Astrocyte (in vitro differentiated cells and primary cell): ENCODE measurements at regions not wholly inside any gene's neighbourhood (a gene's known extent, or its start where the extent isn't known, plus 50 kb on each side); places are given as distances from the start of the nearest gene placed in this dataset.

Experiments
- DNase-seq: peaks from one replicate; pipeline ENCODE4 v3.0.0-alpha.2; 2010; ENCODE audit warnings: low read depth
- FAIRE-seq: peaks from 2 replicates; lab custom pipeline; 2011; peaks lifted over from hg19 to GRCh38; lab: Jason Lieb, UNC
- H2AFZ ChIP-seq: 2 replicates; pipeline ENCODE4 v1.6.0; 2012; ENCODE audit warnings: low read depth, low read length, inconsistent platforms
- H3K27ac ChIP-seq: 2 replicates; pipeline ENCODE4 v1.5.1; 2011; ENCODE audit warnings: low read depth, low read length, inconsistent platforms
- H3K27me3 ChIP-seq: 2 replicates; pipeline ENCODE4 v1.6.0; 2011; ENCODE audit warnings: low read length, inconsistent platforms; ENCODE audit not compliant: insufficient read depth
- H3K36me3 ChIP-seq: 2 replicates; pipeline ENCODE4 v1.5.1; 2011; ENCODE audit warnings: low read length, inconsistent platforms; ENCODE audit not compliant: insufficient read depth
- H3K4me1 ChIP-seq: 2 replicates; pipeline ENCODE4 v1.5.1; 2011; ENCODE audit warnings: low read length, inconsistent platforms; ENCODE audit not compliant: insufficient read depth
- H3K4me2 ChIP-seq: 2 replicates; pipeline ENCODE4 v1.6.0; 2012; ENCODE audit warnings: low read length, inconsistent platforms
- H3K4me3 ChIP-seq: 2 replicates; pipeline ENCODE4 v1.5.1; 2011; ENCODE audit warnings: low read depth, mild to moderate bottlenecking, low read length, inconsistent platforms; ENCODE audit not compliant: insufficient read depth
- H3K79me2 ChIP-seq: 2 replicates; pipeline ENCODE4 v1.6.0; 2012; ENCODE audit warnings: mild to moderate bottlenecking, low read length, inconsistent platforms; ENCODE audit not compliant: insufficient read depth
- H3K9ac ChIP-seq: 2 replicates; pipeline ENCODE4 v1.6.0; 2012; ENCODE audit warnings: mild to moderate bottlenecking, low read length, inconsistent platforms
- H3K9me3 ChIP-seq: 2 replicates; pipeline ENCODE4 v1.5.1; 2012; ENCODE audit warnings: low read depth, mild to moderate bottlenecking, low read length, inconsistent platforms; ENCODE audit not compliant: insufficient read depth
- H4K20me1 ChIP-seq: 2 replicates; pipeline ENCODE4 v1.6.0; 2012; ENCODE audit warnings: low read length, inconsistent platforms; ENCODE audit not compliant: insufficient read depth
- H3K27ac Mint-ChIP-seq: one replicate; pipeline ENCODE4 v1.8.0; 2021; ENCODE audit warnings: mild to moderate bottlenecking, mixed read lengths; ENCODE audit not compliant: unreplicated experiment
- H3K27me3 Mint-ChIP-seq: one replicate; pipeline ENCODE4 v1.8.0; 2021; ENCODE audit warnings: low read depth, mixed read lengths; ENCODE audit not compliant: unreplicated experiment
- H3K36me3 Mint-ChIP-seq: one replicate; pipeline ENCODE4 v1.8.0; 2021; ENCODE audit warnings: low read depth, mixed read lengths; ENCODE audit not compliant: unreplicated experiment
- H3K4me1 Mint-ChIP-seq: one replicate; pipeline ENCODE4 v1.8.0; 2021; ENCODE audit warnings: low read depth, mixed read lengths; ENCODE audit not compliant: unreplicated experiment
- H3K4me3 Mint-ChIP-seq: one replicate; pipeline ENCODE4 v1.8.0; 2021; ENCODE audit warnings: mild to moderate bottlenecking, moderate library complexity, mixed read lengths; ENCODE audit not compliant: unreplicated experiment
- H3K9me3 Mint-ChIP-seq: one replicate; pipeline ENCODE4 v1.8.0; 2021; ENCODE audit warnings: mild to moderate bottlenecking, mixed read lengths; ENCODE audit not compliant: unreplicated experiment
- EZH2 ChIP-seq: IDR thresholded peaks from 2 replicates; pipeline ENCODE4 v1.6.1; 2012; ENCODE audit warnings: mild to moderate bottlenecking, low read length, inconsistent platforms; ENCODE audit not compliant: insufficient read depth
- TF ChIP-seq, protein P1 (sequence below): IDR thresholded peaks from 2 replicates; pipeline ENCODE4 v1.5.1; 2011; ENCODE audit warnings: low read depth, mild to moderate bottlenecking, inconsistent platforms, low read length, moderate library complexity; ENCODE audit not compliant: insufficient read depth

DNA sequence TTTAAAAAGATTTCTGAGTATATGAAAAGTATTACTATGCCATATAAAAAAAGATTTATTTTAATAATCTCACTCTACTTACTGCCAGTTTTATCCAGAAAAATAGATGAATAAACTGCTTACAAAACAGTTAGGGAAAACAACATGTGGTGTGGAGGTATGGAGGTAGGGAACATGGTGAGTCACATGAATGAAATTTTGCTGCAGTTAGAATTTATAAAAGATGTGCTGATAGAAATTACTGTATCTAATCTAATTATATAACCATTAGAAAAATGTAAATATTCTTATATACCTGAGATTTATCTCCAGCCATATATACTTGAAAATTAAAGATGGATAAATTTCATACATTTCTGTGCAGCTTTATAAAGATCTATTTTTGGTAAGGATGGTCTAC is 184.0 kb upstream of the ANK2 start:
- H3K4me1 ChIP-seq = no peaks in the 10 kb centered on the region
- FAIRE-seq (no peak), DNase-seq (no peak)
- TF ChIP-seq, protein P1, sequence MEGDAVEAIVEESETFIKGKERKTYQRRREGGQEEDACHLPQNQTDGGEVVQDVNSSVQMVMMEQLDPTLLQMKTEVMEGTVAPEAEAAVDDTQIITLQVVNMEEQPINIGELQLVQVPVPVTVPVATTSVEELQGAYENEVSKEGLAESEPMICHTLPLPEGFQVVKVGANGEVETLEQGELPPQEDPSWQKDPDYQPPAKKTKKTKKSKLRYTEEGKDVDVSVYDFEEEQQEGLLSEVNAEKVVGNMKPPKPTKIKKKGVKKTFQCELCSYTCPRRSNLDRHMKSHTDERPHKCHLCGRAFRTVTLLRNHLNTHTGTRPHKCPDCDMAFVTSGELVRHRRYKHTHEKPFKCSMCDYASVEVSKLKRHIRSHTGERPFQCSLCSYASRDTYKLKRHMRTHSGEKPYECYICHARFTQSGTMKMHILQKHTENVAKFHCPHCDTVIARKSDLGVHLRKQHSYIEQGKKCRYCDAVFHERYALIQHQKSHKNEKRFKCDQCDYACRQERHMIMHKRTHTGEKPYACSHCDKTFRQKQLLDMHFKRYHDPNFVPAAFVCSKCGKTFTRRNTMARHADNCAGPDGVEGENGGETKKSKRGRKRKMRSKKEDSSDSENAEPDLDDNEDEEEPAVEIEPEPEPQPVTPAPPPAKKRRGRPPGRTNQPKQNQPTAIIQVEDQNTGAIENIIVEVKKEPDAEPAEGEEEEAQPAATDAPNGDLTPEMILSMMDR = no peak
- no peak for TF ChIP-seq EZH2
- H3K9me3 Mint-ChIP-seq = no peaks in the 10 kb centered on the region
- H2AFZ ChIP-seq = no peak overlapping the region
- no peaks in the 10 kb centered on the region for H3K36me3 ChIP-seq
- H3K27me3 Mint-ChIP-seq = no peaks in the 10 kb centered on the region
- no peak overlapping the region for H3K4me2 ChIP-seq
- H3K4me3 ChIP-seq = no peak overlapping the region
- H3K36me3 Mint-ChIP-seq = no peaks in the 10 kb centered on the region
- no peaks in the 10 kb centered on the region for H3K27me3 ChIP-seq
- H3K9ac ChIP-seq = no peak overlapping the region
- no peaks in the 10 kb centered on the region for H3K9me3 ChIP-seq
- no peak overlapping the region for H3K4me3 Mint-ChIP-seq
- peaks cover 16% of the 10 kb centered on the region for H3K4me1 Mint-ChIP-seq
- no peaks in the 10 kb centered on the region for H3K79me2 ChIP-seq
- no peak overlapping the region for H3K27ac Mint-ChIP-seq
- H4K20me1 ChIP-seq = no peaks in the 10 kb centered on the region
- no peak overlapping the region for H3K27ac ChIP-seq

DNA sequence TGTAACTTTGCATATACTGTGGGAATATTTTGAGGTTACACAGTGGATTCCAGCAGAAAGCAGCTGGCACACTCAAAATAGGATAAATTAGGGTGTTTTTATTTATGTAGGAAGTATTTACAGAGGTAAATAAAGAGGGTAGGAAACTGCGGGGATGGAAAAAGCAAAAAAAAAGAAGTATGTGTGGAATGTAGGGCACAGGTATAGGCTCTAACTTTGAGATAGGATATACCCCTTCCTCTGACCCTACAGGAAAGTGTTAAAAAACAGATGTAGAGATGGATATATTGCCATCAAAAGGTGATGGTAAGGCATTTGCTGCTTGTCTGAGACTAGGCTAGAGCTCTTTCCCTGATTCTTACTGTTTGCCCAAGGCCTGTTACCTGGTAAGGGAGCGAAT is 173.1 kb upstream of the ANK2 start:
- no peak overlapping the region for H3K4me2 ChIP-seq
- TF ChIP-seq EZH2 = no peak
- TF ChIP-seq, protein P1 = no peak
- no peak for DNase-seq
- no peaks in the 10 kb centered on the region for H3K79me2 ChIP-seq
- H3K27ac ChIP-seq = no peak overlapping the region
- no peaks in the 10 kb centered on the region for H4K20me1 ChIP-seq
- H3K9me3 Mint-ChIP-seq = no peaks in the 10 kb centered on the region
- H2AFZ ChIP-seq = no peak overlapping the region
- H3K27ac Mint-ChIP-seq = no peak overlapping the region
- no peak overlapping the region for H3K4me3 ChIP-seq
- FAIRE-seq = no peak
- H3K27me3 Mint-ChIP-seq = no peaks in the 10 kb centered on the region
- H3K36me3 ChIP-seq = no peaks in the 10 kb centered on the region
- H3K9me3 ChIP-seq = no peaks in the 10 kb centered on the region
- no peaks in the 10 kb centered on the region for H3K27me3 ChIP-seq
- no peaks in the 10 kb centered on the region for H3K4me1 ChIP-seq
- H3K4me3 Mint-ChIP-seq = no peak overlapping the region
- H3K9ac ChIP-seq = no peak overlapping the region
- peaks cover 7% of the 10 kb centered on the region for H3K4me1 Mint-ChIP-seq
- H3K36me3 Mint-ChIP-seq = no peaks in the 10 kb centered on the region

DNA sequence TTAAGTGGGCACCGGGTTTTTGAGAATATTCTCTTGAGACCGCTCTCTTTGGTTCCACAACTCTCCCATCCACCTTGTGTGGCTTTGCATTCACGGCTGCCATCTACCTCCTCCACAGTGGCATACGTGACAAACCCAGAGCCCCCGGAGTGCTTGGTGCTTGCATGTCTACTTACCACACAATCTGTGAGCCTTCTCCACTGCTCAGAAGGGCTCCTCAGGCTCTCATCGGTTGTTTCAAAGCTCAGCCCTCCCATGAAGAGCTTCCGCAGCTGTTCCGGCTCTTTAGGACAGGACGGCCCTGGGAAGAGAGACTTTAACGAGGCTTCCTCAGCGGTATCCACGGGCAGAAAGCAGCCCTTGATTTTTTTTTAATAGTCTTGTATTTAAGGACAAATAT is 167.6 kb upstream of the ANK2 start:
- no peak for TF ChIP-seq EZH2
- TF ChIP-seq, protein P1 = no peak

More for the DNA sequence above, 167.6 kb upstream of the ANK2 start:
- no peaks in the 10 kb centered on the region for H4K20me1 ChIP-seq
- H3K27ac ChIP-seq = no peak overlapping the region
- no peaks in the 10 kb centered on the region for H3K36me3 ChIP-seq
- Mint-ChIP-seq H3K9me3 (no peaks in the 10 kb centered on the region), H3K36me3 (no peaks in the 10 kb centered on the region), H3K4me1 (peaks cover 10% of the 10 kb centered on the region), H3K4me3 (no peak overlapping the region), H3K27me3 (no peaks in the 10 kb centered on the region), H3K27ac (no peak overlapping the region)
- no peak for DNase-seq
- no peaks in the 10 kb centered on the region for H3K79me2 ChIP-seq
- no peak for FAIRE-seq
- H3K4me2 ChIP-seq = no peak overlapping the region
- H3K9me3 ChIP-seq = no peaks in the 10 kb centered on the region
- H3K4me3 ChIP-seq = no peak overlapping the region
- H2AFZ ChIP-seq = no peak overlapping the region
- H3K9ac ChIP-seq = no peak overlapping the region
- H3K4me1 ChIP-seq = no peaks in the 10 kb centered on the region
- no peaks in the 10 kb centered on the region for H3K27me3 ChIP-seq
